Calu3 (cell line): ENCODE measurements at regions not wholly inside any gene's neighbourhood (a gene's known extent, or its start where the extent isn't known, plus 50 kb on each side); places are given as distances from the start of the nearest gene placed in this dataset.

Experiments used
- BruUV-seq: library from RNA; stranded (reverse); fragments of 400-500 nt; replicated peaks from 2 replicates; lab custom pipeline; 2021; lab: Mats Ljungman, UMichigan
- CTCF ChIA-PET: fragments of 300-600 bp; sonication (Branson Sonifier 250); formaldehyde crosslinking; loops from one replicate; lab custom pipeline; 2022; ENCODE audit warnings: antibody characterized with exemption; lab: Charles Lee
- DNase-seq: peaks from one replicate; pipeline ENCODE4 v3.0.0; 2022
- H3K27ac Mint-ChIP-seq: one replicate; pipeline ENCODE4 v1.8.0; 2022; ENCODE audit warnings: mixed read lengths; ENCODE audit not compliant: unreplicated experiment
- H3K27me3 Mint-ChIP-seq: one replicate; pipeline ENCODE4 v1.8.0; 2022; ENCODE audit warnings: mixed read lengths; ENCODE audit not compliant: unreplicated experiment
- H3K36me3 Mint-ChIP-seq: one replicate; pipeline ENCODE4 v1.8.0; 2022; ENCODE audit warnings: mild to moderate bottlenecking, moderate library complexity, mixed read lengths; ENCODE audit not compliant: insufficient read depth, unreplicated experiment
- H3K4me1 Mint-ChIP-seq: one replicate; pipeline ENCODE4 v1.8.0; 2022; ENCODE audit warnings: mild to moderate bottlenecking, low read depth, mixed read lengths; ENCODE audit not compliant: unreplicated experiment
- H3K4me3 Mint-ChIP-seq: one replicate; pipeline ENCODE4 v1.8.0; 2022; ENCODE audit warnings: mild to moderate bottlenecking, low read depth, moderate library complexity, mixed read lengths; ENCODE audit not compliant: unreplicated experiment
- H3K9me3 Mint-ChIP-seq: one replicate; pipeline ENCODE4 v1.8.0; 2022; ENCODE audit warnings: low read depth, mixed read lengths; ENCODE audit not compliant: unreplicated experiment
- intact Hi-C: fragments of 100-400 bp; cut with micrococcal nuclease; formaldehyde crosslinking; loops from one replicate; pipeline ENCODE4 v1.10.0; 2022; ENCODE audit not compliant: unreplicated experiment
- TF ChIP-seq, protein P1 (sequence below): fragments of 200-600 bp; IDR thresholded peaks from one replicate; pipeline ENCODE4 v1.8.0; 2022; ENCODE audit warnings: antibody characterized with exemption; ENCODE audit not compliant: unreplicated experiment

GRCh38 chr11:90930252-90930651, 707.4 kb upstream of the CHORDC1 start:
- CTCF ChIA-PET: no interaction called here
- H3K4me3 Mint-ChIP-seq: no peak overlapping the region
- H3K27ac Mint-ChIP-seq: no peak overlapping the region
- DNase-seq: no peak
- BruUV-seq: no TSS peak
- TF ChIP-seq, protein P1, sequence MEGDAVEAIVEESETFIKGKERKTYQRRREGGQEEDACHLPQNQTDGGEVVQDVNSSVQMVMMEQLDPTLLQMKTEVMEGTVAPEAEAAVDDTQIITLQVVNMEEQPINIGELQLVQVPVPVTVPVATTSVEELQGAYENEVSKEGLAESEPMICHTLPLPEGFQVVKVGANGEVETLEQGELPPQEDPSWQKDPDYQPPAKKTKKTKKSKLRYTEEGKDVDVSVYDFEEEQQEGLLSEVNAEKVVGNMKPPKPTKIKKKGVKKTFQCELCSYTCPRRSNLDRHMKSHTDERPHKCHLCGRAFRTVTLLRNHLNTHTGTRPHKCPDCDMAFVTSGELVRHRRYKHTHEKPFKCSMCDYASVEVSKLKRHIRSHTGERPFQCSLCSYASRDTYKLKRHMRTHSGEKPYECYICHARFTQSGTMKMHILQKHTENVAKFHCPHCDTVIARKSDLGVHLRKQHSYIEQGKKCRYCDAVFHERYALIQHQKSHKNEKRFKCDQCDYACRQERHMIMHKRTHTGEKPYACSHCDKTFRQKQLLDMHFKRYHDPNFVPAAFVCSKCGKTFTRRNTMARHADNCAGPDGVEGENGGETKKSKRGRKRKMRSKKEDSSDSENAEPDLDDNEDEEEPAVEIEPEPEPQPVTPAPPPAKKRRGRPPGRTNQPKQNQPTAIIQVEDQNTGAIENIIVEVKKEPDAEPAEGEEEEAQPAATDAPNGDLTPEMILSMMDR: no peak
- intact Hi-C loops: no loop called here
- H3K4me1 Mint-ChIP-seq: no peaks in the 10 kb centered on the region
- no peaks in the 10 kb centered on the region for H3K36me3 Mint-ChIP-seq
- no peaks in the 10 kb centered on the region for H3K27me3 Mint-ChIP-seq
- no peaks in the 10 kb centered on the region for H3K9me3 Mint-ChIP-seq

DNA sequence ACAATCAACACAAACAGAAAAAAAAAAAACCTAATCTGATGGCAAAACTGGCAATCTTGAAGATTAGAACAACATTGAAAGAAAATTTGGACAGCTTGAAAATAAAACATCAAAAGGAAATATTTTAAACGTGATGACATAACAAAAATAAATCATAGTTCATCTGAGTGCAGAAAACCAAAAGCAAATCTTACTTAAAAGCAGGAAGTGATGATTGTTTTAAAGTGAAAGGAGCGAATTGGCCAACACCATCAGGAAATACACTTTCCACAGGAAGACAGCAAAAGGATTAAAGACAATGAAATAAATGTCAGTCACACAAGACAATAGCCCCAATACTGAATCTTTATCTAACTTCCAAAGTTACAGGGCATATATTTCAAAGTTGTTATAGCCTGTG, 696.5 kb upstream of the CHORDC1 start:
- Mint-ChIP-seq H3K27me3 (no peaks in the 10 kb centered on the region), H3K4me1 (no peaks in the 10 kb centered on the region), H3K4me3 (no peak overlapping the region), H3K9me3 (peaks cover 4% of the 10 kb centered on the region), H3K36me3 (no peaks in the 10 kb centered on the region), H3K27ac (no peak overlapping the region)
- no peak for DNase-seq
- intact Hi-C loops: no loop called here
- BruUV-seq: no TSS peak
- TF ChIP-seq, protein P1: no peak
- CTCF ChIA-PET: no interaction called here

DNA sequence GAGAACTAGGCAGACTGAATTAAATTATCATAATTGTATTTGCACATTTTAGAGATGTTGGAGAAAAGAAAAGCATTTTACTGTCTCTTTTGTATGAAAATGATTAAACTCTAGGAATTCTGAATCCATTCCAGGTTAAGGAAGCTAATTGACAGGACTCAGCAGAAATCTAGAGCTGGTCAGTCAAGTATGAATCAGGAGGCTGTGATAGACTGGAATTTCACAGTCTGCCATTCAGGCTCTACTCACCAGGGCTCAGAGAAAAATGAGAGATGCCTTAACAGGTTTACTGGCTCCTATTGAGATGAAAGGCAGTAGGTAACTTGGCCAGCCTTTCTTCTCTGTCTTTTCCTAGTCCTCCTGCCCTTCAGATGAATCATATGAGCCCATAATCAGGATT, 693.9 kb upstream of the CHORDC1 start:
- no peak overlapping the region for H3K4me3 Mint-ChIP-seq
- no peaks in the 10 kb centered on the region for H3K4me1 Mint-ChIP-seq
- H3K9me3 Mint-ChIP-seq: no peaks in the 10 kb centered on the region
- no peak overlapping the region for H3K27ac Mint-ChIP-seq
- CTCF ChIA-PET: no interaction called here
- intact Hi-C loops: no loop called here
- TF ChIP-seq, protein P1: no peak
- no peak for DNase-seq
- no peaks in the 10 kb centered on the region for H3K27me3 Mint-ChIP-seq
- no TSS peak for BruUV-seq
- H3K36me3 Mint-ChIP-seq: no peaks in the 10 kb centered on the region

GRCh38 chr11:90913131-90913668, 690.4 kb upstream of the CHORDC1 start:
- Mint-ChIP-seq H3K36me3 (no peaks in the 10 kb centered on the region), H3K4me3 (no peak overlapping the region), H3K27ac (no peak overlapping the region), H3K4me1 (no peaks in the 10 kb centered on the region), H3K9me3 (no peaks in the 10 kb centered on the region), H3K27me3 (no peaks in the 10 kb centered on the region)
- DNase-seq: no peak
- CTCF ChIA-PET: no interaction called here
- intact Hi-C loops: no loop called here
- BruUV-seq: no TSS peak
- TF ChIP-seq, protein P1: no peak
